HL-60/S4 (cell line): ENCODE measurements at regions not wholly inside any gene's neighbourhood (a gene's known extent, or its start where the extent isn't known, plus 50 kb on each side); places are given as distances from the start of the nearest gene placed in this dataset.
"Not testable (repeated sequence)": the region's sequence is repeated elsewhere in the genome, so short reads cannot be mapped to it uniquely, and the experiment has no call there.

ENCODE experiments used
- in situ Hi-C: fragments of 300-500 bp; cut with MboI; formaldehyde crosslinking; loops from 2 replicates; pipeline ENCODE4 v1.14.3; 2022; ENCODE audit warnings: low sequenced_read_pairs

DNA sequence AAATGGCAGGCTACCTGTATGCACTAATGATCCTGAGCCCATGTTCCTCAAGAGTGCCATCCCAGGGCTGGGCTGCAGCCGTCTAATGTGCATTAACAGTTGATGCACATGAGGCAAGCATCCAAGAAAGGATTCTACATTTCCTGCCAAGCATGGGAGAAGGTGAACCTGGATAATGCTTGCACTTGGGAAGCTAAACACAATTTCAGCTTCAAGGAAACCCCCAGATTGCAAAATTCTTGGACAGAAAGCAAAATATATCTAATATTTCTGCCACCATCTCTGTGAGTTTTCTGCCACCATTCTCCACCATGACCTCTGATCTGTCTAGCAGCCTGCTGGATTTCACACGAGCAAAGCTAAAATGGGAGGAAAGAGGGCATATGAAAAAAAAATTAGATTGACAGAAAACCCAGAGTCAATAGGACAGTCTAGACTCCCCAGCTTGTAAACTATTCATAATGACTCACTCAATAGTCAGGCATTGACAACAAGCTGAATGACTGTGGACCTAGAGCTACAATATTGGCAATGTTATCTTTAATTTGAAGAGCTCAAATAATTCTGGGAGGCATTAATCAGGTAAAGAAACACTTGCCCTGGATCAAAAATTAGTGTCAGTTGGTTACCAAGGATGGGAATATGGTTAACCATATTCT, 91.9 kb upstream of the BCL2L14 start:
- in situ Hi-C loops, result no loop called here

DNA sequence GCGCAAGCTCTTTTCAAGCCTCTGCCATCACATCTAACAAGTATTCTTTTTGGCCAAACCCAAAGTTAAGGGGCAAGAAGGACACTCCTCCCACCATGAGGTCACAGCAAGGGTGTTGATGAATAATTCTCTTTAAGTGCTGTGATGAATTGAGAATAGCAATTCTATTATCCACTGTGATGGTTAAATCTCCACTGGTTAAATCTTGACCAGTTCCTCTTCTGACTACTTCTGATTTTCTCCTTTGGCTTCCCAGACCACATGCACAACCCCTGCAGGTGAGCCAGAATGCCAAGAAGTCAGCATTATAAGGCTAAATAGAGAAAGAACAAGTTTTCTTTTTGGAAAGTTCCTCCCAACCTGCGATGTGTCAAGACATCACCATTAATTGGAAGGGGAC, 90.6 kb upstream of the BCL2L14 start:
- in situ Hi-C loops, result no loop called here

DNA sequence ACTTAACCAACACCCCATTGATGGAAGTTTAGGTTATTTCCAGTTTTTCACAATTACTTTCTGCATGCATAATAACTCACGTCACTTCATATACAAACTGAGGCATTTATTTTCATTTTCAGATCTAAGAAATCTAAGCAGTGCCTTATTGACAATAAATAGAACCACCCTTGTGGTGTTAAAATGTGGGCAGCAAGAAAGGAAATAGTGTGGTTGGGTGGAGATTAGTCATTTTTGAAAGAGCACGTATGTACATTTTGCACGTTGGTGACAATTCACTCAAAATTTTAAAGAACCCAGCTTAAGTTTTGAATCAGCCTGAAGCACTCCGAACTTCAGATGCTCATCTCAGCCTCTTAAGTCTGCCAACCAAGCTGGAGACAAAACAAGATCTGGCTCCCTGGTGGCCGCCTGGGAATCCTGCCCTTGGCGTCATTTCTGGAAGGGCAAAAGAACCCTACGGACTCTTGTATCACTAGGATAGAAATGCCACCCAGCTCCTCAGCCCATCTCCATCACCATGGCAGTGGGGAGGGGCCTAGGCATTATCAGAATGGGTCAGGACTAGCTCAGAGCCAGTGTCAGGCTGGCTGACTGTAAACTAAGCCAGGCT, 89.5 kb upstream of the BCL2L14 start:
- in situ Hi-C loops, result no loop called here

DNA sequence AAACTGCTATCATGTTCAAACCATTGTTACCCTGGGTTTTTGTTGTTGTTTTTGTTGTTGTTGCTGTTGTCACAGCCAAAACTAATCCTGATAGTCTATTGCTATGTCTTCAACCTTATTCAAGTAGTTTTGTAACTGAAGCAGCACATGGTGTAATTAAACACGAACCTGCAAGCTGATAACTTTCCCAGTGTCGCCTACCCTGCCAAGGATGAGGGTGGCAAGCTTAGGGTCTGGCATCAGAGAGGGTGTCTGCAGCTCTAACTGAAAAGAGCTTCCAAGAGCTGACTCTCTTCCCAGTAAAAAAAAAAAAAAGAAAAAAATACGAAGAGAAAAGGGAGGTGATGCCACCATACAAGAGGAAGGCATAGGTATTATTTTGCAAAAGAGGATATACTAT, 86.3 kb upstream of the BCL2L14 start:
- in situ Hi-C loops, result no loop called here

DNA sequence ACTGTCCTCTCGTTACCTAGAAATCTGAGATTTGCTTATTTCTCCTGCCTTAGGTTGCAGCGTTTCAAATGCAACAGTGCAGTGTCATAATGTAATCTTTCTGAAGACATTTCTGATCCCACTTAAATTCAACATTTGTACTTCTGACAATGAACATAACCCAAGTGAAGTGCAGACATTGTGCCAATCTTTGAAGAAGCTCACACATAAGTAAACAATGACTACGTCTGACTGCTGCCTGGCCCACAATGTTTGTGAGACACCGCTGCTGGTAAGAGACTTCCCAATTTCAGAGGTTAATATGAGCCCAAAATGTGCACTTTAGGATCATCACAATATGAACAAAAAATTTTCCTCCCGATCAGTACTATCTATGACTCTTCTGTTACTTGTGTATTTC, 84.6 kb upstream of the BCL2L14 start:
- in situ Hi-C loops, result no loop called here

DNA sequence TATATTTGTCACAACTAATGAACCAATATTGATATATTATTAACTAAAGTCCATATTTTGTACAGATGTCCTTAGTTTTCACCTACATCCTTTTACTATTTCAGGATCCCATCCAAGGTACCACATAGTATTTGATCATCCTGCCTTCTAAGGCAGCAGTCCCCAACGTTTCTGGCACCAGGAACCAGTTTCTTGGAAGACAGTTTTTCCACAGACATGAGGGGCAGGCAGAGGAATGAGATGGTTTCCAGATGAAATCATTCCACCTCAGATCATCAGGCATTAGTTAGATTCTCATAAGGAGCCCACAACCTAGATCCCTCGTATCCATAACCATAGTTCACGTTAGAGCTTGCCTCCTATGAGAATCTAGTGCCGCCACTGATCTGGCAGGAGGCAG, 82.8 kb upstream of the BCL2L14 start:
- in situ Hi-C loops, result no loop called here

DNA sequence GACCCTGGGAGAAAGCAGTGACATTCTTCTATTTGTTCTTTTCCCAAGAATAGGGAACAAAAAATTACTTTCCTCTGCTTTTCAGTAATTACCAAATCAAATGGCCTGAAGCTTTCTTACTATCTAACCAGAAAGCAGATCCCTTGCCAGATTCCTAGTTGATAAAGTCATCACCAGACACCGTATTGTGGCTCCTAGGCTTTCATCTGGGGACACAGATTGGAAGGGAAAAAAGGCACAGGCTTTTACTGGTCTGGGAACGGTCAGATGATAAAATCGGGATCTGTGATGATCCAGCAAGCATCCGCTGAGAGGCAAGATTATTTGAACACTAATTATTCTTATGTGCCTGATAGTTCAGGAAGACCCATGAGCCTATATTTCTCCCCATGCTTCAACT, 79.1 kb upstream of the BCL2L14 start:
- in situ Hi-C loops, result no loop called here

DNA sequence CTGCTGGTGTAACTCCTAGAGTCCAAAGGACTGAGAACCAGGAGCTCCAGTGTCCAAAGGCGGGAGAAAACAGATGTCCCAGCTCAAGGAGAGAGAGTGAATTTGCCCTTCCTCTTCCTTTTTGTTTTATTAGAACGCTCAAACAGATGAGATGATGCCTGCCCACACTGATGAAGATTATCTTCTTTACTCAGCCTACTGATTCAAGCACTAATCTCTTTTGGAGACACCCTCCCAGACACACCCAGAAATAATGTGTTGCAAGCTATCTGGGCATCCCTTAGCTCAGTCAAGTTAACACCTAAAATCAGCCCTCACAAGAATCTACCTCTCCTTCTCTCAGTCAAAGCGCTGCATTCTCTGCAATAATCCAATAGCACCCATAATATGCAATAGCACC, 78.2 kb upstream of the BCL2L14 start:
- in situ Hi-C loops, result no loop called here

DNA sequence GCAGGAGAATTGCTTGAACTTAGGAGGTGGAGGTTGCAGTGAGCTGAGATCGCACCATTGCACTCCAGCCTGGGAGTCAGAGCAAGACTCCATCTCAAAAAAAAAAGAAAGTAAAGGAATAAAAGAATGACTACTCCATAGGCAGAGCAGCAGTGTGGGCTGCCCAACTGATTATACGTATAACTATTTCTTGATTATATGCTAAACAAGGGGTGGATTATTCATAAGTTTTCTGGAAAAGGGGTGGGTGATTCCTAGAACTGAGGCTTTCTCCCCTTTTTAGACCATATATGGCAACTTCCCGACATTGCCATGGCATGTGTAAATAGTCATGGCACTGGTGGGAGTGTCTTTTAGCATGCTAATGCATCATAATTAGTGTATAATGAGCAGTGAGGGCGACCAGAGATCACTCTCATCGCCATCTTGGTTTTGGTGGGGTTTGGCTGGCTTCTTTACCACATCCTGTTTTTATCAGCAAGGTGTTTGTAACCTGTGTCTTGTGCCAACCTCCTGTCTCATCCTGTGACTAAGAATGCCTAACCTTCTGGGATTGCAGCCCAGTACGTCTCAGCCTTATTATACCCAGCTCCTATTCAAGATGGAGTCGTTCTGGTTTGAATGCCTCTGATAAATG, 72.3 kb upstream of the BCL2L14 start:
- in situ Hi-C loops, result not testable (repeated sequence)

DNA sequence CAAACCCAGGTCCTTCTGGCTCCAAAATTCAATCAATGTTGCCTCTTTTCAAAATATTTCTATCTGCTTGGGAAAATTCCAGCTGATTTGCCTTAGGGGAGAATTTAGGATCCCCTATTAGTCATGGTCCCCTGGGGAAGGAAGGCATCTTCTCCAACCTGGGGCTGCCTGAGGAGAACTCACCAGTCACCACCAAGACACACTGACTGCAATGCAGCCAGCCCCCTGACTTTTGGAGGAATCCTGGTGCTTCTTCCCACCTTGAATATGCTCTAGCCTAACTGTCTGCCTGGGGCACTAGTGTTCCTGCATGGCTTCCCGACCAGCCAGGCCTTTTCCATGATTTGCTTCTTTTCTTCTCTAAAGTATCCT, 71.8 kb upstream of the BCL2L14 start:
- in situ Hi-C loops, result no loop called here

DNA sequence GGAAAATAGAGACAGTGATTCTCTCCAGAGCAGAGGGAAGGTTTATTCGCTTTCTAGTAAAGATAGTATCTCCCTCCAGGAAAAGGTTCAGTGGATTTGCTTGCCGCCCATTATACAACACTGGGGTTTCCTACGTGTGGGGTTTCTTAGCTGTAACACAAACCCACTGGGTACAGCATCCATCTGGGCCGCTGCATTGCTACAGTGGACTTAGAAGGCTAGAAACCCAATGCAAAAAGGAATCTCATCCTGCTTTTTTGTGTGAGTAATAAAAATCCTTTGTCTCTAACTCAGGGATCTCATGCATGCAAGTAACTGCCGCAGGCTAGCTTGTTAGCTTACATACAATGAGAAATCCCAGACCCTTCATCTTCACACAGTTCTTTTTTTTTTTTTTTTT, 67.1 kb upstream of the BCL2L14 start:
- in situ Hi-C loops, result no loop called here

DNA sequence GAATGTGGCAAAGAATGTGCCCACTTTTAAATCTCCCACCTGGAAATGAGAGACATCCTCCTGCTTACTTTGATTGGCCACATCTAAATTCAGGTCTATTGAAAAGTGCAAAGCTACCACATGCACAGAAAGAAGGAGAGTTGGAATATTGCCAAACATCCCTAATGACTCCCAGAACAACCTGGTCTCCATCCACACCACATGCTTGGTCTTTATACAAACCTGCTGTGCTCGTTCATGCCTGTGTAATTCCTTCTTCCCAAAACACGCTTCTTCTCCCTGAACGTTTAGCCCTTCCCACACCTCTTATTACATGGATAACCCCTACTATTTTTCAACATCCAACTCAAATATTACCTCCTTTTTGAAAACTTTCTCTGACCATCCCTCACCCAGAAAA, 66.2 kb upstream of the BCL2L14 start:
- in situ Hi-C loops, result no loop called here

DNA sequence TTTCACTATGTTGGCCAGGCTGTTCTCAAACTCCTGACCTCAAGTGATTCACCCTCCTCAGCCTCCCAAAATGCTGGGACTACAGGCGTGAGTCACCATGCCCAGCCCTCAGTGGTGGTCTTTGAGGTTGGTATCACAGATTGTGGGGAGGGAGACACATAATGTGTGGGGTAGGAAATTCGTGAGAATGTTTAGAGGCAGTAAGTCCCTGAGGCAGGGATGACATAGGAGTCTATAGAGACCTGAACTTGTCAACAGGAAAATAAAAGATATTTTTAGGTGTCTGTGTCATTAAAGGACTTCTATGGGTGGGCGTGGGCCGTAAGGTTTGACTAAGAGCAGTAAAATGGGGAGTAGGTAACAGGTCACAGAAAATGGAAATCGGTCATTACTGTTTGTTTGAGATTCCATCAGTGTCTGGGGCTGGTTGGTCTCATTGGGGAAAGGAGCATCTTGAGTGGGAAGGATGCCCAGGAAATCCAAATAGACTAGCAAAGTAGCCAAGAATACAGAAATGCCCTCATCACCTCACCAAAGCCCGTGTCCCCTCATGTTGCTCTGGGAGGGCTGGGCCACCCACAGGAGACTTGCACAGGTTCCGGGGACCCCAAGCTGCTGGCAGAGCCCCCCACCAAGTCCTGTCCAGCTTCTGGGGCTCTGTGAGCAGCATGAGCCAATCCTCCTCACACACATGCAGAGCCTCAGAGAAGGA, 63.6 kb upstream of the BCL2L14 start:
- in situ Hi-C loops, result no loop called here

DNA sequence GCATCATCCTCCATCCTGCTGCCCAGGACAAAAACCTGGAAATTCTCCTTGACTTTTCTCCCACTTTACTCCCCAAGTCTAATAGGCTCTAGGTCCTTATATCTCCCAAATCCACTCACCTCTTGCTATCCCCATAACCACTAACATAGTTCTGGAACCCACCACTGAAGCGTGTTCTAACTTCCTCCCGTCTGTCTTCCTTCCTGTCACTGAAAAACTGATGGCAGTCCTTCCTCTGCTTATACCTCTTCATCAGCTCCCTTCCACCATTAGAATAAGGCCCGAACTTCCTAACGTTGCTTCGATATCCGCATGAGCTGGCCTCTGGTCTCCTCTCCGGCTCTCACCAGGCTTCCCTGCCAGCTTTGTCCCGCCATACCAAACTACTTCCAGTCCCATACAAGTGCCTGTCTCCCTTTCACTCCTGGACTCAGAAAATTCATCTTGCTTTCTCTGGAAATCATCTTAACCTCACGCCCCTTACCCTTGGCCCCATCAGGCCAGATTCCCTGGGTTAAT, 63.0 kb upstream of the BCL2L14 start:
- in situ Hi-C loops, result no loop called here

DNA sequence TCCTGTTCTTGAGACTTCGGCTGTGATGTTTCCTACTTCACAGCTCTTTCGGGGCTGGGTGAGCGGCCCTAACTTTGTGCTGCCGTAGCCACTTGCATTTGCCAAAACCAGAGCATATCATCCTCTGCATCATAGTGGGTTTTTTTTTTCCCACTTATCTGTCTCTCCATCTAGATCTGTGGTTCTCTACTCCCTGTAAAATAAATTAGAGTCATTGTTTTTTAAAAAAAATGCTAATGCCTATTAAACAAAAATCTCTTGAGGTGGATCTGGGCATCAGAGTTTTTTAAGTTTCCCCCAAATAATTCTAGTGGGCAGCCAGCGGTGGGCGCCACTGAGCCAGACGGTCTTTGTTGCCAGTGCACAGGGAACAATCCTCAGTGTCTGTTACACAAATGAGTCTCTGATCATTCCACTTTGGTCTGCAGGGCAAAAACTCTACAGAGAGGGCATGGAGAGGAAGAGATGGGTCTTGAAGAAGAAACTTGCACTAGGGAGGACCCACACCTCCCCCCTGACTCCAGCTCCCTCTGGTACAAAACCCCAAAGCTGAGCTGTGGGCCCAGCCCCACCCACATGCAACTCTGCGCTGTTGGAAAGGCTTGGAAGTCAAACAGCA, 62.4 kb upstream of the BCL2L14 start:
- in situ Hi-C loops, result no loop called here

DNA sequence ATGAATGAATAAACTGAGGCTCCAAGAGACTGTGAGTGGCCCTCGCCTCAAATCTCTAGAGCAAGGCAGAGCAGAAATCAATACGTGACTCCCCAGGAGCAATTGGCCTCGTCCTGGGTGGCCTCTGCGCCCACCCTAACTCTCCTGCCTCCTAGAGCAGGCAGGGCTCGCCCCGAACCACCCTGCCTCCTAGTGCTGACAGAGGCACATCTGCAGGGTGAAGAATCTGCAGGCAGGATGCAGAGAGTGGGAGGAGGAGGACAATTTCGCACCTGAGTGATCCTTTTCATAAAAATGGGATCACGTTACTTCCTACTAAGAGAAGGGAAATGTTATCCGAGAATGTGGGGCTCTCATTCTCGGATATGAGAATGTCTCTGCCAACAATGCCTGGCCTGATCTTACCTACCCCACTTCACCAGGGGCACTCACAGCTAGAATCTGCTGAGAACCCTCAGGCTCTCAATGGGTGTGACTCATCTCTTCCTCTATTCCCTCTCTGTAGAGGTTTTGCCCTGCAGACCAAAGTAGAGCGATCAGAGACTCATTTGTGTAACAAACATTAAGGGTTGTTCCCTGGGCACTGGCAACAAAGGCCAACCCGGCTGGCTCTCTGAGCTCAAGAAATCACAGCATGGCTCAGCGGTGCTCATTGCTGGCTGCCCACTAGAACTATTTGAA, 61.7 kb upstream of the BCL2L14 start:
- in situ Hi-C loops, result no loop called here

DNA sequence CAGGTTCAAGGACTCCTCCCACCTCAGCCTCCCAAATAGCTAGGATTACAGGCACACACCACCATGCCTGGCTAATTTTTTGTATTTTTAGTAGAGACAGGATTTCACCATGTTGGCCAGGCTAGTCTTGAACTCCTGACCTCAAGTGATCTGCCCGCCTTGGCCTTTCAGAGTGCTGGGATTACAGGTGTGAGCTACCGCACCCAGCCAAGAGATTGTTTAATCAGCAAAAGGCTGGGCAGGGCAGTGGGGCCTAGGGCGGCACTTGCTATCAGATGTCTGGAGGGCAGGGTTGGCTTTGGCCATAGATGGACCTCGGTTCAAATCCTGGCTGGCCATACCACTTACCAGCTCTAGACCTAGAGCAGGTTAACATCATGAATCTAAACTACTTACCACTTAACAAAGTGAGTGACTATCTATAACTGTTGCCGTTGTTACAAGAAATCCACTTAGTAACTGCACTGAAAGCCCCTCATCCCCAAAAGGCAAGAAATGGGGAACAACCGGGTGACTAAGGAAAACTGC, 60.9 kb upstream of the BCL2L14 start:
- in situ Hi-C loops, result not testable (repeated sequence)

DNA sequence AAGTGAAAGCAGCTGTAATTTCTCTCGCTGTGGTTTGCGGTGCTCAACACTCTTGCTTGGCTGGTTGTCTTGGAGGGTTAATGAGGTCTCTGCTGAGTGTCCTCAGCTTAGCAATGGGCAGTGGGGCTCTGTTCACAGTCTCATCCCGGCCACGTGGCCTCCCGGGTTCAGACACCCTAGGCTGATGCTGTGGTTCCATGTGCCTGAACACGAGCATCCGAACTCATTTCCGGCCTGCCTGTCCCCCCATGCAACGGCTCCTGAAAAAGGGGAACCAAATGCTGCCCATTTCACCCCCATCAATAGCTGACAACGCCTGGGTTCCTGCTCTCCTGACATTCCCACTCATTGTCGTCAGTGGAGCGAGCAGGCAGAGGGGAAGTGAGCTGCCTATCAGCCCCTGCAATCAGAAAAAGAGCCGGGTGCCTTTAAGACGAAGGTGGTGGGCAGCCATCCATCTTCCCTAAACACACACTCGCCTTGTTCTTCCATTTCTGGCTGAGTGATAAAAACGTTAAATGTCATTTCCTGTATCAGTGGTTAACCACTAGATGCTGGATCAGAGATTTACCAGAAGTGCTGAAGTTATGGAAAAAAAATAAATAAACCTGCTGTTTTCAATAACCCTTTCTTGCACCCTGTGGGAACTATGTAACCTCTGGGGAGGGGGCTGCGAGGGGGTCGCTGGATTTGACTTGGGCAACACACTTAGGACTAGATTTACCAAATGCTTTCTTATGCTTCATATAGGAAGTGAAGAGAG, 60.3 kb upstream of the BCL2L14 start:
- in situ Hi-C loops, result no loop called here

DNA sequence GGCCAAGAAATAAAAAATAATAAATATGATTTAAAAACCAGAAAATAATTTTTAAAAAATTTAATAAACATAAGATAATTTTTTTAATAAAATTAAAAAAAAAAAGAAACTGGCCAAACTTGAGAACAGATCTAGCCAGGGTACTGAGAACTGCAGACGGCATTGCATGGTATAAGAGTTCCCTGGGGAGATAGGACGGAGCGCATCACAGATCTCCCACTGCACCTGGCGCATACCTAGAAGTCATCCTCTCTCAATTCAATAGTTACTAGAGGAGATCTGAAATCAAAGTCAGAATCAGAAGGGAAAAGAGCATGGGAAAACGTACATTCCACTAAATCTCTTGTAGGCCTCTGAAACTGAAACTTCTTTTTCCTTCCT, 58.9 kb upstream of the BCL2L14 start:
- in situ Hi-C loops, result no loop called here
